ENCODE measurements at regions not wholly inside any gene's neighbourhood (a gene's known extent, or its start where the extent isn't known, plus 50 kb on each side); places are given as distances from the start of the nearest gene placed in this dataset.
"Not testable (repeated sequence)": the region's sequence is repeated elsewhere in the genome, so short reads cannot be mapped to it uniquely, and the experiment has no call there.

DNA sequence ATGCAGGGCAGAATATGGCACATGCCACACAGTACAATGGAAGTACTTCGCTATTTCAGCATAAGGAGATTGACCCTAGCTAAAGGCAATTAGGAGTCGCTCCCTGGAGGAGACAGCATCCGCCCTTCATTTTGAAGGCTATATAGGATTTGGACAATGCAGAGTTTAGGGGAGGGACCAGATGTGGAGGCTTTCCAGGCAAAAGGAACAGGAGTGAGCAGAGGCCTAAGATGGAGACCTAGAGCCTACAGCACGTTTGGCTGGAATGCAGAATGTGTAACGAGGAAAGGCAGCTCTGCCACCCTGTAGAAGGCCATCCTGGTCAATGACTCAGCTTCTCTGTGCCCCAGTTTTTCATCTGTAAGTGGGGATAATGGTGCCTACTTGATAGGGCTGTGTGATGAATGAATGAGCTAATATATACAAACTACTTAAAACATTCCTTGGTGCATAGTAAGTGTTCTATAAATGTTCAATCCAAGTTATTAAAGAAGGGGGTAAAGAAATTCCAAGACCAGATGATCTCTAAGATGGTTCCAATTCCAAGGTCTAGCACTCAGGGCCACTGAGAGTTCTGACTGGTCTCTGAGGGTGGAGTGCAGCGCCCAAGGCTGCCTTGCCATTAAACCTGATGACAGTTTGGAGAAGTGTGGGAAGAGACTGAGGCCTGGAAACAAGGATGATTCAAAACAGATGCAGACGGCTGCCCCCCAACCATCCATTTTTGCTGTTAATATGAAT lies 54.3 kb upstream of the FRMD6 start:
- DNase-seq = no peak

- DNase-seq = not testable (repeated sequence)
Measured at GRCh38 chr14:51598924-51599600, 52.6 kb upstream of the FRMD6 start.

- no peak for DNase-seq
Measured at GRCh38 chr14:51600658-51601057, 51.1 kb upstream of the FRMD6 start.
